IMR-90 (cell line): ENCODE measurements at regions not wholly inside any gene's neighbourhood (a gene's known extent, or its start where the extent isn't known, plus 50 kb on each side); places are given as distances from the start of the nearest gene placed in this dataset.

Experiments used
- ATAC-seq: fragments of 200-7000 bp; cut with Tn5 transposase; 2 replicates; pipeline ENCODE4 v1.9.1; 2020; ENCODE audit warnings: low read depth, mild to moderate bottlenecking, moderate library complexity
- BruUV-seq: library from RNA; stranded (reverse); fragments of 400-500 nt; replicated peaks from 2 replicates; lab custom pipeline; 2021; lab: Mats Ljungman, UMichigan
- CTCF ChIA-PET: fragments of 300-600 bp; formaldehyde crosslinking; extraction: SDS; loops from one replicate; lab custom pipeline; 2021; ENCODE audit warnings: antibody characterized with exemption; lab: Yijun Ruan, JAX
- POLR2A ChIA-PET: fragments of 300-600 bp; sonication (Branson Sonifier 250); formaldehyde crosslinking; loops from one replicate; lab custom pipeline; 2022; ENCODE audit warnings: antibody characterized with exemption; ENCODE audit not compliant: unreplicated experiment; lab: Charles Lee
- DNase-seq: peaks from one replicate; pipeline ENCODE4 v3.0.0; 2013
- H2AFZ ChIP-seq: replicated peaks from 2 replicates; pipeline ENCODE3; 2013; ENCODE audit warnings: low read length, mild to moderate bottlenecking; ENCODE audit not compliant: poor library complexity
- H2AK5ac ChIP-seq: 2 replicates; pipeline ENCODE4 v1.6.1; 2013; ENCODE audit warnings: low read depth, low read length, inconsistent platforms
- H2AK9ac ChIP-seq: replicated peaks from 2 replicates; pipeline ENCODE3; 2013; ENCODE audit warnings: mild to moderate bottlenecking, low read depth, low read length, moderate library complexity; ENCODE audit not compliant: poor library complexity
- H2BK120ac ChIP-seq: 2 replicates; pipeline ENCODE4 v1.6.1; 2013; ENCODE audit warnings: low read depth, low read length, inconsistent platforms
- H2BK15ac ChIP-seq: 3 replicates; pipeline ENCODE4 v1.6.1; 2013; ENCODE audit warnings: low read depth, low read length, inconsistent platforms
- H2BK20ac ChIP-seq: 2 replicates; pipeline ENCODE4 v1.6.1; 2013; ENCODE audit warnings: low read depth, mild to moderate bottlenecking, inconsistent platforms, low read length, moderate library complexity
- H2BK5ac ChIP-seq: 2 replicates; pipeline ENCODE4 v1.6.1; 2013; ENCODE audit warnings: mild to moderate bottlenecking, low read depth, low read length, inconsistent platforms; ENCODE audit not compliant: poor library complexity, severe bottlenecking
- H3K14ac ChIP-seq: replicated peaks from 2 replicates; pipeline ENCODE4 v1.6.1; 2013; ENCODE audit warnings: low read depth, low read length, inconsistent platforms
- H3K18ac ChIP-seq: 2 replicates; pipeline ENCODE4 v1.6.1; 2013; ENCODE audit warnings: low read depth, low read length, control low read depth
- H3K23ac ChIP-seq: 2 replicates; pipeline ENCODE4 v1.6.1; 2013; ENCODE audit warnings: low read depth, low read length, inconsistent platforms
- H3K27ac ChIP-seq: 2 replicates; pipeline ENCODE4 v1.5.1; 2013; ENCODE audit warnings: mild to moderate bottlenecking, control low read depth, low read length; ENCODE audit not compliant: insufficient read depth
- H3K27me3 ChIP-seq: 2 replicates; pipeline ENCODE4 v1.6.1; 2013; ENCODE audit warnings: low read length; ENCODE audit not compliant: control insufficient read depth, insufficient read depth
- H3K36me3 ChIP-seq: 2 replicates; pipeline ENCODE4 v1.6.1; 2013; ENCODE audit warnings: low read length, mixed read lengths; ENCODE audit not compliant: control insufficient read depth, insufficient read depth
- H3K4ac ChIP-seq: 2 replicates; pipeline ENCODE4 v1.6.1; 2013; ENCODE audit warnings: low read depth, low read length, inconsistent platforms
- H3K4me1 ChIP-seq: 2 replicates; pipeline ENCODE4 v1.6.1; 2013; ENCODE audit warnings: low read length, mixed read lengths; ENCODE audit not compliant: control insufficient read depth, insufficient read depth
- H3K4me2 ChIP-seq: 2 replicates; pipeline ENCODE4 v1.6.1; 2013; ENCODE audit warnings: low read depth, mild to moderate bottlenecking, control low read depth, low read length, moderate library complexity
- H3K4me3 ChIP-seq: 2 replicates; pipeline ENCODE4 v1.5.1; 2013; ENCODE audit warnings: low read depth, mild to moderate bottlenecking, control low read depth, low read length, moderate library complexity; ENCODE audit not compliant: insufficient read depth
- H3K56ac ChIP-seq: 2 replicates; pipeline ENCODE4 v1.6.1; 2013; ENCODE audit warnings: low read length, inconsistent platforms; ENCODE audit not compliant: insufficient read depth; ENCODE audit errors: extremely low read depth
- H3K79me1 ChIP-seq, 2 experiments: 2 replicates each; pipeline ENCODE4 v1.6.1; 2013; ENCODE audit warnings: low read length in 2 of 2, inconsistent platforms in 1 of 2, low read depth in 1 of 2
- H3K9ac ChIP-seq: 2 replicates; pipeline ENCODE4 v1.6.1; 2013; ENCODE audit warnings: low read depth, low read length, control low read depth
- H3K9me1 ChIP-seq: 2 replicates; pipeline ENCODE4 v1.6.1; 2013; ENCODE audit warnings: low read length, inconsistent platforms; ENCODE audit not compliant: insufficient read depth
- H3K9me3 ChIP-seq: 2 replicates; pipeline ENCODE4 v1.6.1; 2013; ENCODE audit warnings: low read length; ENCODE audit not compliant: control insufficient read depth, insufficient read depth
- H4K20me1 ChIP-seq: 2 replicates; pipeline ENCODE4 v1.6.1; 2013; ENCODE audit warnings: low read length, inconsistent platforms; ENCODE audit not compliant: insufficient read depth
- H4K5ac ChIP-seq: 2 replicates; pipeline ENCODE4 v1.6.1; 2013; ENCODE audit warnings: mild to moderate bottlenecking, low read depth, low read length, control low read depth
- H4K8ac ChIP-seq, 2 experiments: 2 replicates each; pipeline ENCODE4 v1.6.1; 2013; ENCODE audit warnings: low read depth in 2 of 2, low read length in 2 of 2, control low read depth in 1 of 2, inconsistent platforms in 1 of 2
- H4K91ac ChIP-seq: 2 replicates; pipeline ENCODE4 v1.6.1; 2013; ENCODE audit warnings: low read depth, low read length, inconsistent platforms; ENCODE audit not compliant: insufficient read depth
- BHLHE40 ChIP-seq: fragments of 150-350 bp; IDR thresholded peaks from 2 replicates; pipeline ENCODE4 v1.6.1; 2016; ENCODE audit warnings: mild to moderate bottlenecking, low read depth, low read length
- CEBPB ChIP-seq: IDR thresholded peaks from 2 replicates; pipeline ENCODE4 v1.6.1; 2012; ENCODE audit warnings: low read depth, low read length, improper control_type of control experiment
- CTCF ChIP-seq: conservative IDR thresholded peaks from 2 replicates; pipeline ENCODE4 v1.5.1; 2012; ENCODE audit warnings: mild to moderate bottlenecking, low read depth, low read length, improper control_type of control experiment
- MAFK ChIP-seq: IDR thresholded peaks from 2 replicates; pipeline ENCODE4 v1.6.1; 2012; ENCODE audit warnings: low read depth, low read length, improper control_type of control experiment
- MAZ ChIP-seq: IDR thresholded peaks from 2 replicates; pipeline ENCODE4 v1.6.1; 2012; ENCODE audit warnings: low read depth, mild to moderate bottlenecking, low read length, improper control_type of control experiment, moderate library complexity, borderline replicate concordance
- NFE2L2 ChIP-seq: fragments of 150-350 bp; IDR thresholded peaks from 2 replicates; pipeline ENCODE4 v1.6.1; 2016; ENCODE audit warnings: low read depth, mild to moderate bottlenecking, low read length
- POLR2A ChIP-seq: IDR thresholded peaks from 2 replicates; pipeline ENCODE4 v1.6.1; 2012; ENCODE audit warnings: mild to moderate bottlenecking, low read depth, low read length
- SMC3 ChIP-seq: fragments of 150-350 bp; IDR thresholded peaks from 2 replicates; pipeline ENCODE4 v1.6.1; 2016; ENCODE audit warnings: low read depth, mild to moderate bottlenecking, antibody characterized with exemption, low read length, moderate library complexity
- WGBS, 2 experiments: methylation state at CpG; one replicate each; pipeline versions ENCODE4 v1.1.5 to v1.1.7; 2013; ENCODE audit warnings: missing lambda C conversion rate in 2 of 2; ENCODE audit not compliant: insufficient read length in 1 of 2; ENCODE audit errors: extremely low coverage in 2 of 2; 5-methylcytosine and 5-hydroxymethylcytosine counted together
- dilution Hi-C: fragments of 300-500 bp; cut with HindIII; formaldehyde crosslinking; loops from one replicate; pipeline ENCODE4 v1.14.3; 2018; ENCODE audit warnings: low sequenced_read_pairs; ENCODE audit not compliant: unreplicated experiment
- in situ Hi-C: fragments of 300-500 bp; cut with MboI; formaldehyde crosslinking; loops from 3 replicates; pipeline ENCODE4 v1.14.3; 2019; ENCODE audit warnings: low sequenced_read_pairs, inconsistent platforms, mixed read lengths
- intact Hi-C: fragments of 100-400 bp; cut with micrococcal nuclease; formaldehyde crosslinking; loops from 2 replicates; pipeline ENCODE4 v1.10.0; 2022
- TF ChIP-seq, protein P1 (sequence below): fragments of 150-350 bp; IDR thresholded peaks from 2 replicates; pipeline ENCODE4 v1.6.1; 2016; ENCODE audit warnings: low read depth, mild to moderate bottlenecking, low read length, moderate library complexity, borderline replicate concordance

GRCh38 chr4:16417198-16417597, 190.9 kb upstream of the TAPT1 start:
- ATAC-seq (no peak), DNase-seq (no peak)
- Histone ChIP-seq H3K27me3 (peaks cover 7% of the 10 kb centered on the region), H3K27ac (no peak overlapping the region), H3K9ac (no peak overlapping the region), H2AK5ac (no peak overlapping the region), H3K4me3 (no peak overlapping the region), H3K18ac (no peak overlapping the region), H3K14ac (no peak overlapping the region), H3K56ac (no peak overlapping the region), H4K20me1 (no peaks in the 10 kb centered on the region), H3K36me3 (no peaks in the 10 kb centered on the region), H3K4ac (no peak overlapping the region), H2BK15ac (no peak overlapping the region), H3K79me1 (no peaks in the 10 kb centered on the region), H2AK9ac (no peak overlapping the region), H4K8ac (no peak overlapping the region), H4K5ac (no peak overlapping the region), H3K23ac (no peak overlapping the region), H4K91ac (no peak overlapping the region), H2BK120ac (no peak overlapping the region), H2BK5ac (no peak overlapping the region), H3K4me1 (no peaks in the 10 kb centered on the region), H3K4me2 (no peak overlapping the region), H2AFZ (no peak overlapping the region), H3K9me3 (0 out of 2 replicates have a peak, but pooled peaks cover 1% of the 10 kb centered on the region), H2BK20ac (no peak overlapping the region), H3K9me1 (no peaks in the 10 kb centered on the region)
- in situ Hi-C loops, result no loop called here
- dilution Hi-C loops, result no loop called here
- ChIA-PET CTCF (no interaction called here), POLR2A (no interaction called here)
- TF ChIP-seq CTCF (no peak), SMC3 (no peak), MAFK (no peak), MAZ (no peak), NFE2L2 (no peak), POLR2A (no peak), CEBPB (no peak), BHLHE40 (no peak)
- TF ChIP-seq, protein P1, sequence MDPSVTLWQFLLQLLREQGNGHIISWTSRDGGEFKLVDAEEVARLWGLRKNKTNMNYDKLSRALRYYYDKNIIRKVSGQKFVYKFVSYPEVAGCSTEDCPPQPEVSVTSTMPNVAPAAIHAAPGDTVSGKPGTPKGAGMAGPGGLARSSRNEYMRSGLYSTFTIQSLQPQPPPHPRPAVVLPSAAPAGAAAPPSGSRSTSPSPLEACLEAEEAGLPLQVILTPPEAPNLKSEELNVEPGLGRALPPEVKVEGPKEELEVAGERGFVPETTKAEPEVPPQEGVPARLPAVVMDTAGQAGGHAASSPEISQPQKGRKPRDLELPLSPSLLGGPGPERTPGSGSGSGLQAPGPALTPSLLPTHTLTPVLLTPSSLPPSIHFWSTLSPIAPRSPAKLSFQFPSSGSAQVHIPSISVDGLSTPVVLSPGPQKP, result no peak
- WGBS, 2 experiments, result no CpG with 5 or more reads among the region's 4 CpGs
- no TSS peak for BruUV-seq
- intact Hi-C loops, result no loop called here
